H9 (cell line): ENCODE measurements at regions not wholly inside any gene's neighbourhood (a gene's known extent, or its start where the extent isn't known, plus 50 kb on each side); places are given as distances from the start of the nearest gene placed in this dataset.

Experiments
- DNase-seq: peaks from one replicate; pipeline ENCODE4 v3.0.0-alpha.2; 2017
- H2AFZ ChIP-seq: one replicate; pipeline ENCODE4 v1.6.1; 2013; ENCODE audit warnings: mild to moderate bottlenecking, low read length, control low read depth, moderate library complexity
- H2AK5ac ChIP-seq: 2 replicates; pipeline ENCODE4 v1.6.1; 2013; ENCODE audit warnings: low read length, control low read depth, mixed read lengths; ENCODE audit not compliant: insufficient read length
- H2BK120ac ChIP-seq: one replicate; pipeline ENCODE4 v1.6.1; 2013; ENCODE audit warnings: low read depth, mild to moderate bottlenecking, low read length, control low read depth, inconsistent platforms; ENCODE audit not compliant: poor library complexity, severe bottlenecking
- H2BK12ac ChIP-seq: 2 replicates; pipeline ENCODE4 v1.6.1; 2013; ENCODE audit warnings: low read length, control low read depth, mixed read lengths, low read depth; ENCODE audit not compliant: insufficient read length
- H2BK15ac ChIP-seq: 2 replicates; pipeline ENCODE4 v1.6.1; 2013; ENCODE audit warnings: low read depth, low read length, control low read depth
- H2BK20ac ChIP-seq: one replicate; pipeline ENCODE4 v1.6.1; 2013; ENCODE audit warnings: low read depth, mild to moderate bottlenecking, low read length, control low read depth, inconsistent platforms; ENCODE audit not compliant: poor library complexity, severe bottlenecking
- H2BK5ac ChIP-seq: 2 replicates; pipeline ENCODE4 v1.6.1; 2013; ENCODE audit warnings: low read length, control low read depth, mixed read lengths; ENCODE audit not compliant: insufficient read length
- H3K14ac ChIP-seq: 2 replicates; pipeline ENCODE4 v1.6.1; 2013; ENCODE audit warnings: low read length, control low read depth; ENCODE audit not compliant: insufficient read depth
- H3K18ac ChIP-seq: 2 replicates; pipeline ENCODE4 v1.6.1; 2013; ENCODE audit warnings: low read depth, mild to moderate bottlenecking, mixed read lengths, low read length, control low read depth; ENCODE audit not compliant: insufficient read length
- H3K23ac ChIP-seq: 2 replicates; pipeline ENCODE4 v1.6.1; 2013; ENCODE audit warnings: low read length, control low read depth, mixed read lengths, low read depth; ENCODE audit not compliant: insufficient read length
- H3K23me2 ChIP-seq: 2 replicates; pipeline ENCODE4 v1.6.1; 2013; ENCODE audit warnings: low read depth, mild to moderate bottlenecking, mixed read lengths, low read length, control low read depth; ENCODE audit not compliant: insufficient read length, poor library complexity, severe bottlenecking
- H3K27ac ChIP-seq: 2 replicates; pipeline ENCODE4 v1.5.1; 2013; ENCODE audit warnings: low read length, control low read depth, mixed read lengths, low read depth; ENCODE audit not compliant: insufficient read length
- H3K27me3 ChIP-seq: 2 replicates; pipeline ENCODE4 v1.6.1; 2013; ENCODE audit warnings: low read length, control low read depth, inconsistent platforms; ENCODE audit not compliant: insufficient read depth
- H3K4ac ChIP-seq: 2 replicates; pipeline ENCODE4 v1.6.1; 2013; ENCODE audit warnings: low read depth, mild to moderate bottlenecking, control low read depth, inconsistent platforms, low read length, moderate library complexity
- H3K4me1 ChIP-seq: 2 replicates; pipeline ENCODE4 v1.6.1; 2013; ENCODE audit warnings: low read length, control low read depth, inconsistent platforms; ENCODE audit not compliant: insufficient read depth
- H3K4me2 ChIP-seq: 2 replicates; pipeline ENCODE4 v1.6.1; 2013; ENCODE audit warnings: low read length, control low read depth, mixed read lengths; ENCODE audit not compliant: insufficient read length, insufficient read depth
- H3K56ac ChIP-seq: 2 replicates; pipeline ENCODE4 v1.6.1; 2013; ENCODE audit warnings: low read depth, mild to moderate bottlenecking, mixed read lengths, low read length, control low read depth; ENCODE audit not compliant: insufficient read length
- H3K79me1 ChIP-seq: 2 replicates; pipeline ENCODE4 v1.6.1; 2013; ENCODE audit warnings: low read depth, mild to moderate bottlenecking, moderate library complexity, low read length, control low read depth, inconsistent platforms; ENCODE audit not compliant: insufficient read depth, poor library complexity, severe bottlenecking
- H3K79me2 ChIP-seq: 2 replicates; pipeline ENCODE4 v1.6.1; 2013; ENCODE audit warnings: low read length, control low read depth, inconsistent platforms; ENCODE audit not compliant: insufficient read depth
- H3K9ac ChIP-seq: 2 replicates; pipeline ENCODE4 v1.6.1; 2013; ENCODE audit warnings: low read length, control low read depth, mixed read lengths; ENCODE audit not compliant: insufficient read length; ENCODE audit errors: extremely low read depth
- H3K9me3 ChIP-seq: one replicate; pipeline ENCODE4 v1.6.1; 2013; ENCODE audit warnings: low read depth, low read length, inconsistent platforms; ENCODE audit not compliant: control insufficient read depth
- H3T11ph ChIP-seq: one replicate; pipeline ENCODE4 v1.6.1; 2013; ENCODE audit warnings: mild to moderate bottlenecking, low read length, control low read depth, inconsistent platforms
- H4K20me1 ChIP-seq: one replicate; pipeline ENCODE4 v1.6.1; 2013; ENCODE audit not compliant: control insufficient read depth, insufficient read length, insufficient read depth
- H4K5ac ChIP-seq: 2 replicates; pipeline ENCODE4 v1.6.1; 2013; ENCODE audit warnings: low read depth, mild to moderate bottlenecking, mixed read lengths, low read length, control low read depth; ENCODE audit not compliant: insufficient read length
- H4K8ac ChIP-seq: replicated peaks from 2 replicates; pipeline ENCODE4 v1.6.1; 2013; ENCODE audit warnings: low read length, control low read depth, mixed read lengths, low read depth; ENCODE audit not compliant: insufficient read length
- H4K91ac ChIP-seq: 2 replicates; pipeline ENCODE4 v1.6.1; 2013; ENCODE audit warnings: low read depth, mild to moderate bottlenecking, moderate library complexity, mixed read lengths, low read length, control low read depth; ENCODE audit not compliant: insufficient read length
- H3K27ac Mint-ChIP-seq, 3 experiments: 2 replicates in 2 of 3; 3 replicates in 1 of 3; pipeline ENCODE4 v1.8.0; 2020 to 2021; ENCODE audit warnings: mixed read lengths in 3 of 3, mild to moderate bottlenecking in 1 of 3, moderate library complexity in 1 of 3
- H3K27me3 Mint-ChIP-seq: 2 replicates; pipeline ENCODE4 v1.8.0; 2021; ENCODE audit warnings: low read depth, mild to moderate bottlenecking, moderate library complexity, mixed read lengths
- H3K36me3 Mint-ChIP-seq, 3 experiments: 2 replicates in 2 of 3; 3 replicates in 1 of 3; pipeline ENCODE4 v1.8.0; 2020 to 2021; ENCODE audit warnings: low read depth in 3 of 3, mixed read lengths in 3 of 3; ENCODE audit not compliant: insufficient read depth in 1 of 3
- H3K4me1 Mint-ChIP-seq, 2 experiments: 2 replicates each; pipeline ENCODE4 v1.8.0; 2020; ENCODE audit warnings: mixed read lengths in 2 of 2
- H3K4me3 Mint-ChIP-seq, 2 experiments: 2 replicates in 1 of 2; 3 replicates in 1 of 2; pipeline ENCODE4 v1.8.0; 2020 to 2021; ENCODE audit warnings: mild to moderate bottlenecking in 2 of 2, mixed read lengths in 2 of 2, moderate library complexity in 1 of 2
- H3K9me3 Mint-ChIP-seq, 2 experiments: 2 replicates in 1 of 2; 3 replicates in 1 of 2; pipeline ENCODE4 v1.8.0; 2020; ENCODE audit warnings: mild to moderate bottlenecking in 2 of 2, mixed read lengths in 2 of 2, moderate library complexity in 1 of 2
- WGBS: extraction: QIAGEN DNeasy Blood & Tissue Kit; methylation state at CpG from one replicate; pipeline ENCODE4 v1.1.7; 2013; ENCODE audit warnings: missing lambda C conversion rate, low lambda C conversion rate, mixed read lengths; ENCODE audit not compliant: insufficient read length; ENCODE audit errors: extremely low coverage; 5-methylcytosine and 5-hydroxymethylcytosine counted together
- TF ChIP-seq, protein P1 (sequence below): fragments of 200-600 bp; sonication (generic); conservative IDR thresholded peaks from 3 replicates; pipeline ENCODE4 v1.8.0; 2021; ENCODE audit warnings: antibody characterized with exemption, mild to moderate bottlenecking

DNA sequence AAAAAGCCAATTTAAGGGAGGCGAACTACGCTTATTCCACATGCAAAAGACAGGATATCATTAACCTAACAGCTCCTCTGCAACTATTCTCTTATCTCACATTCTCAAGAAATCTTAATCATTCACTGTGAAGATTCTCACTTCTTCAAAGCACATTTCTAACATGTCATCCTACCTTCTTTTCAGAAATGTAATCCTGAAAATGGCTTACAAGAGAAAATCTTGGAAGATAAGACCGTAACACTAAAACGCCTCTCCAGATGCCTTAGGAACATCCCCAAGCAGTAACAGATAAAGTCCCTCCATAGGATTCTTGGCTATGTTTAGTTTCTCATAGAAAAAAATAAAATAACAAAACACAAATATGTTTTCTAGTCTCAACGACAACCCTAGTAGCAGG lies 373.9 kb upstream of the CNTNAP5 start:
- Mint-ChIP-seq H3K27ac (no peak overlapping the region), H3K9me3 (no peaks in the 10 kb centered on the region), H3K4me3 (no peak overlapping the region), H3K36me3 (no peaks in the 10 kb centered on the region), H3K27me3 (no peaks in the 10 kb centered on the region), H3K4me1 (peaks cover 11 to 17% of the 10 kb centered on the region in 2 experiments)
- H4K5ac ChIP-seq, result no peak overlapping the region
- no peak overlapping the region for H4K8ac ChIP-seq
- H2AK5ac ChIP-seq, result no peak overlapping the region
- no peak overlapping the region for H3K9ac ChIP-seq
- no peaks in the 10 kb centered on the region for H3K4me1 ChIP-seq
- H3K14ac ChIP-seq, result no peak overlapping the region
- H3K23me2 ChIP-seq, result no peaks in the 10 kb centered on the region
- no peak for DNase-seq
- no peak overlapping the region for H3K23ac ChIP-seq
- H2BK120ac ChIP-seq, result no peak overlapping the region
- H2AFZ ChIP-seq, result no peak overlapping the region
- H2BK5ac ChIP-seq, result no peak overlapping the region
- H3K27me3 ChIP-seq, result no peaks in the 10 kb centered on the region
- H3K79me2 ChIP-seq, result no peaks in the 10 kb centered on the region
- no peaks in the 10 kb centered on the region for H3K79me1 ChIP-seq
- H2BK15ac ChIP-seq, result no peak overlapping the region
- no peak overlapping the region for H2BK12ac ChIP-seq
- no peaks in the 10 kb centered on the region for H3K9me3 ChIP-seq
- H4K91ac ChIP-seq, result no peak overlapping the region
- WGBS, result no CpG with 5 or more reads among the region's 5 CpGs
- no peak overlapping the region for H3K4ac ChIP-seq
- no peak overlapping the region for H3K4me2 ChIP-seq
- no peak overlapping the region for H3T11ph ChIP-seq
- TF ChIP-seq, protein P1, sequence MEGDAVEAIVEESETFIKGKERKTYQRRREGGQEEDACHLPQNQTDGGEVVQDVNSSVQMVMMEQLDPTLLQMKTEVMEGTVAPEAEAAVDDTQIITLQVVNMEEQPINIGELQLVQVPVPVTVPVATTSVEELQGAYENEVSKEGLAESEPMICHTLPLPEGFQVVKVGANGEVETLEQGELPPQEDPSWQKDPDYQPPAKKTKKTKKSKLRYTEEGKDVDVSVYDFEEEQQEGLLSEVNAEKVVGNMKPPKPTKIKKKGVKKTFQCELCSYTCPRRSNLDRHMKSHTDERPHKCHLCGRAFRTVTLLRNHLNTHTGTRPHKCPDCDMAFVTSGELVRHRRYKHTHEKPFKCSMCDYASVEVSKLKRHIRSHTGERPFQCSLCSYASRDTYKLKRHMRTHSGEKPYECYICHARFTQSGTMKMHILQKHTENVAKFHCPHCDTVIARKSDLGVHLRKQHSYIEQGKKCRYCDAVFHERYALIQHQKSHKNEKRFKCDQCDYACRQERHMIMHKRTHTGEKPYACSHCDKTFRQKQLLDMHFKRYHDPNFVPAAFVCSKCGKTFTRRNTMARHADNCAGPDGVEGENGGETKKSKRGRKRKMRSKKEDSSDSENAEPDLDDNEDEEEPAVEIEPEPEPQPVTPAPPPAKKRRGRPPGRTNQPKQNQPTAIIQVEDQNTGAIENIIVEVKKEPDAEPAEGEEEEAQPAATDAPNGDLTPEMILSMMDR, result no peak
- no peak overlapping the region for H3K56ac ChIP-seq
- H3K27ac ChIP-seq, result no peak overlapping the region
- H2BK20ac ChIP-seq, result no peak overlapping the region
- H3K18ac ChIP-seq, result no peak overlapping the region
- no peaks in the 10 kb centered on the region for H4K20me1 ChIP-seq
